ENCODE measurements at regions not wholly inside any gene's neighbourhood (a gene's known extent, or its start where the extent isn't known, plus 50 kb on each side); places are given as distances from the start of the nearest gene placed in this dataset.

DNA sequence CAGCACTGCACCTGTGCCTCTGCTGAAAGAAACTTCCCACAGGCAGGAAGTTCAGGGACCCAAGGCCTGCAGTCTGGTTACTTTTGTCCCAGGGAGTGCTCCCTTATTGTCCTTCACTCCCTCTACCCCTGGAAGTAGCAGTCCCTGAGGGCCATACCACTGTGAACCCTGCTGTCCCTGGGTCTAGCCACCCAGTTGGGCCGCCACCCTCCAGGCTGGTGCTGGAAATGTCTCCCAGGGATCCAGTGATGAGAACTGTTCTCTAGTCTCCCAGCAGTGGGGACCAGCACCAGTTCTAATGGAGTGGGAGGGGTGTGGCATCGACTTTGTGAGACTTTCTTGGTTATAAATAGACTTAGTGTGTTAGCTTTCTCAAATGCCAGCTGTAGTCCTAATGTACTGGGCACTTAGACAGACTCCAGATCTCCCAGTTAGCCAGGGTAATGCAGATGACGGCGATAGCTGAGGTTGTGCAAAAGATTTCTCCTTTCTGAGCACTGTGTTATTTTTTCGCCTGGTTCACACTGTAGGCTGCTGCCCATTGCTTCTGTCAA lies 462.5 kb downstream of the CDH26 start:
- H3K4me2 ChIP-seq (ENCODE audit: low read depth, low read length, poor library complexity, severe bottlenecking): no peak overlapping the region
- DNase-seq: no peak
- H3K4me3 ChIP-seq (ENCODE audit: low read length): no peak overlapping the region
- no peak overlapping the region for H3K9ac ChIP-seq (ENCODE audit: low read length)
- no peaks in the 10 kb centered on the region for H3K79me2 ChIP-seq (ENCODE audit: low read length)
- no peak overlapping the region for H3K27ac ChIP-seq (ENCODE audit: low read length)
- H4K20me1 ChIP-seq (ENCODE audit: insufficient read depth, low read depth, low read length): no peaks in the 10 kb centered on the region
- H3K36me3 ChIP-seq (ENCODE audit: insufficient read depth, low read length): no peaks in the 10 kb centered on the region
- no peaks in the 10 kb centered on the region for H3K27me3 ChIP-seq (ENCODE audit: low read length)
- H2AFZ ChIP-seq (ENCODE audit: low read length): no peak overlapping the region
- no peaks in the 10 kb centered on the region for H3K9me2 ChIP-seq (replicated peaks; ENCODE audit: insufficient read depth, low read length)
- H3K4me1 ChIP-seq (ENCODE audit: low read length): no peaks in the 10 kb centered on the region
- no peaks in the 10 kb centered on the region for H3K9me3 ChIP-seq (ENCODE audit: low read length)

DNA sequence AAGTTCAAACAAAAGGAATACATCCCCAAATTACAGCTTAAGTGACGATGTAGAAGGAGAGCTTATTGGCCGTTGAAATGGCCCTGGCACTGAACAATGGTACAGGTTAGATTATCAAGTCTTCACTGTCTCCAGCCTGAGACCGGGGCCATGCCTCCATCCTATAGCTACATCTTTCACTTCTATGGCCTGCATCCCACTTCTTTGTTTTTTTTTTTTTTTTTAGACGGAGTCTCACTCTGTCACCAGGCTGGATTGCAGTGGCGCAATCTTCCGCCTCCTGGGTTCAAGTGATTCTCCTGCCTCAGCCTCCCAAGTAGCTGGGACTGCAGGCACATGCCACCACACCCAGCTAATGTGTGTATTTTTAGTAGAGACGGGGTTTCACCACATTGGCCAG lies 464.6 kb downstream of the CDH26 start:
- Histone ChIP-seq H3K4me2 (ENCODE audit: low read depth, low read length, poor library complexity, severe bottlenecking) (no peak overlapping the region), H3K4me3 (ENCODE audit: low read length) (no peak overlapping the region), H2AFZ (ENCODE audit: low read length) (no peak overlapping the region), H3K27ac (ENCODE audit: low read length) (no peak overlapping the region), H3K27me3 (ENCODE audit: low read length) (no peaks in the 10 kb centered on the region), H3K4me1 (ENCODE audit: low read length) (no peaks in the 10 kb centered on the region), H3K9ac (ENCODE audit: low read length) (no peak overlapping the region), H3K36me3 (ENCODE audit: insufficient read depth, low read length) (no peaks in the 10 kb centered on the region), H4K20me1 (ENCODE audit: insufficient read depth, low read depth, low read length) (no peaks in the 10 kb centered on the region), H3K9me3 (ENCODE audit: low read length) (no peaks in the 10 kb centered on the region), H3K79me2 (ENCODE audit: low read length) (no peaks in the 10 kb centered on the region), H3K9me2 (replicated peaks; ENCODE audit: insufficient read depth, low read length) (no peaks in the 10 kb centered on the region)
- no peak for DNase-seq

GRCh38 chr20:60424267-60424902 lies 466.2 kb downstream of the CDH26 start:
- no peak overlapping the region for H3K4me2 ChIP-seq (ENCODE audit: low read depth, low read length, poor library complexity, severe bottlenecking)
- no peak overlapping the region for H3K4me3 ChIP-seq (ENCODE audit: low read length)
- no peak overlapping the region for H3K27ac ChIP-seq (ENCODE audit: low read length)
- H3K9ac ChIP-seq (ENCODE audit: low read length): no peak overlapping the region
- H3K27me3 ChIP-seq (ENCODE audit: low read length): no peaks in the 10 kb centered on the region
- DNase-seq: no peak
- no peak overlapping the region for H2AFZ ChIP-seq (ENCODE audit: low read length)
- no peaks in the 10 kb centered on the region for H3K4me1 ChIP-seq (ENCODE audit: low read length)
- no peaks in the 10 kb centered on the region for H3K36me3 ChIP-seq (ENCODE audit: insufficient read depth, low read length)
- no peaks in the 10 kb centered on the region for H3K9me3 ChIP-seq (ENCODE audit: low read length)
- H3K79me2 ChIP-seq (ENCODE audit: low read length): no peaks in the 10 kb centered on the region
- no peaks in the 10 kb centered on the region for H4K20me1 ChIP-seq (ENCODE audit: insufficient read depth, low read depth, low read length)
- H3K9me2 ChIP-seq (replicated peaks; ENCODE audit: insufficient read depth, low read length): no peaks in the 10 kb centered on the region

- H3K9me2 ChIP-seq (replicated peaks; ENCODE audit: insufficient read depth, low read length): no peaks in the 10 kb centered on the region
- no peak overlapping the region for H3K9ac ChIP-seq (ENCODE audit: low read length)
- no peaks in the 10 kb centered on the region for H3K79me2 ChIP-seq (ENCODE audit: low read length)
- no peak for DNase-seq
- no peaks in the 10 kb centered on the region for H3K9me3 ChIP-seq (ENCODE audit: low read length)
- H2AFZ ChIP-seq (ENCODE audit: low read length): no peak overlapping the region
- H3K4me1 ChIP-seq (ENCODE audit: low read length): no peaks in the 10 kb centered on the region
- no peaks in the 10 kb centered on the region for H3K27me3 ChIP-seq (ENCODE audit: low read length)
- no peaks in the 10 kb centered on the region for H3K36me3 ChIP-seq (ENCODE audit: insufficient read depth, low read length)
- no peak overlapping the region for H3K27ac ChIP-seq (ENCODE audit: low read length)
- H3K4me2 ChIP-seq (ENCODE audit: low read depth, low read length, poor library complexity, severe bottlenecking): no peak overlapping the region
- no peaks in the 10 kb centered on the region for H4K20me1 ChIP-seq (ENCODE audit: insufficient read depth, low read depth, low read length)
- no peak overlapping the region for H3K4me3 ChIP-seq (ENCODE audit: low read length)
Observed at GRCh38 chr20:60427516-60427915, 469.3 kb downstream of the CDH26 start.

GRCh38 chr20:60428651-60429050 lies 470.4 kb downstream of the CDH26 start:
- Histone ChIP-seq H2AFZ (ENCODE audit: low read length) (no peak overlapping the region), H4K20me1 (ENCODE audit: insufficient read depth, low read depth, low read length) (no peaks in the 10 kb centered on the region)

GRCh38 chr20:60430516-60431001 lies 472.3 kb downstream of the CDH26 start:
- Histone ChIP-seq H3K27me3 (ENCODE audit: low read length) (no peaks in the 10 kb centered on the region), H3K9me3 (ENCODE audit: low read length) (no peaks in the 10 kb centered on the region), H3K27ac (ENCODE audit: low read length) (no peak overlapping the region), H3K79me2 (ENCODE audit: low read length) (no peaks in the 10 kb centered on the region), H3K4me3 (ENCODE audit: low read length) (no peak overlapping the region), H3K9ac (ENCODE audit: low read length) (no peak overlapping the region), H4K20me1 (ENCODE audit: insufficient read depth, low read depth, low read length) (no peaks in the 10 kb centered on the region), H3K36me3 (ENCODE audit: insufficient read depth, low read length) (no peaks in the 10 kb centered on the region), H3K4me1 (ENCODE audit: low read length) (no peaks in the 10 kb centered on the region), H2AFZ (ENCODE audit: low read length) (no peak overlapping the region), H3K9me2 (replicated peaks; ENCODE audit: insufficient read depth, low read length) (no peaks in the 10 kb centered on the region), H3K4me2 (ENCODE audit: low read depth, low read length, poor library complexity, severe bottlenecking) (no peak overlapping the region)
- DNase-seq: no peak

More at GRCh38 chr20:60428651-60429050, 470.4 kb downstream of the CDH26 start:
- Histone ChIP-seq H3K9me3 (ENCODE audit: low read length) (no peaks in the 10 kb centered on the region), H3K79me2 (ENCODE audit: low read length) (no peaks in the 10 kb centered on the region), H3K4me1 (ENCODE audit: low read length) (no peaks in the 10 kb centered on the region), H3K27me3 (ENCODE audit: low read length) (no peaks in the 10 kb centered on the region), H3K9ac (ENCODE audit: low read length) (no peak overlapping the region), H3K27ac (ENCODE audit: low read length) (no peak overlapping the region), H3K36me3 (ENCODE audit: insufficient read depth, low read length) (no peaks in the 10 kb centered on the region), H3K9me2 (replicated peaks; ENCODE audit: insufficient read depth, low read length) (no peaks in the 10 kb centered on the region), H3K4me3 (ENCODE audit: low read length) (no peak overlapping the region), H3K4me2 (ENCODE audit: low read depth, low read length, poor library complexity, severe bottlenecking) (no peak overlapping the region)
- no peak for DNase-seq

GRCh38 chr20:60431349-60431748 lies 473.1 kb downstream of the CDH26 start:
- H3K79me2 ChIP-seq (ENCODE audit: low read length): no peaks in the 10 kb centered on the region
- H4K20me1 ChIP-seq (ENCODE audit: insufficient read depth, low read depth, low read length): no peaks in the 10 kb centered on the region
- H3K27me3 ChIP-seq (ENCODE audit: low read length): no peaks in the 10 kb centered on the region
- H3K36me3 ChIP-seq (ENCODE audit: insufficient read depth, low read length): no peaks in the 10 kb centered on the region
- DNase-seq: no peak
- H2AFZ ChIP-seq (ENCODE audit: low read length): no peak overlapping the region
- H3K4me1 ChIP-seq (ENCODE audit: low read length): no peaks in the 10 kb centered on the region
- H3K4me3 ChIP-seq (ENCODE audit: low read length): no peak overlapping the region
- H3K4me2 ChIP-seq (ENCODE audit: low read depth, low read length, poor library complexity, severe bottlenecking): no peak overlapping the region
- no peak overlapping the region for H3K27ac ChIP-seq (ENCODE audit: low read length)
- no peak overlapping the region for H3K9ac ChIP-seq (ENCODE audit: low read length)
- H3K9me2 ChIP-seq (replicated peaks; ENCODE audit: insufficient read depth, low read length): no peaks in the 10 kb centered on the region
- no peaks in the 10 kb centered on the region for H3K9me3 ChIP-seq (ENCODE audit: low read length)

GRCh38 chr20:60437418-60437817 lies 479.2 kb downstream of the CDH26 start:
- peak; percentile 14 for DNase-seq
- Histone ChIP-seq H3K36me3 (ENCODE audit: insufficient read depth, low read length) (no peaks in the 10 kb centered on the region), H3K9me2 (replicated peaks; ENCODE audit: insufficient read depth, low read length) (no peaks in the 10 kb centered on the region), H3K79me2 (ENCODE audit: low read length) (no peaks in the 10 kb centered on the region), H3K9me3 (ENCODE audit: low read length) (no peaks in the 10 kb centered on the region), H3K4me3 (ENCODE audit: low read length) (no peak overlapping the region), H3K9ac (ENCODE audit: low read length) (no peak overlapping the region), H4K20me1 (ENCODE audit: insufficient read depth, low read depth, low read length) (no peaks in the 10 kb centered on the region), H3K27me3 (ENCODE audit: low read length) (no peaks in the 10 kb centered on the region), H3K4me2 (ENCODE audit: low read depth, low read length, poor library complexity, severe bottlenecking) (no peak overlapping the region), H3K27ac (ENCODE audit: low read length) (no peak overlapping the region), H3K4me1 (ENCODE audit: low read length) (no peaks in the 10 kb centered on the region), H2AFZ (ENCODE audit: low read length) (no peak overlapping the region)
